ENCODE measurements at regions not wholly inside any gene's neighbourhood (a gene's known extent, or its start where the extent isn't known, plus 50 kb on each side); places are given as distances from the start of the nearest gene placed in this dataset.

DNA sequence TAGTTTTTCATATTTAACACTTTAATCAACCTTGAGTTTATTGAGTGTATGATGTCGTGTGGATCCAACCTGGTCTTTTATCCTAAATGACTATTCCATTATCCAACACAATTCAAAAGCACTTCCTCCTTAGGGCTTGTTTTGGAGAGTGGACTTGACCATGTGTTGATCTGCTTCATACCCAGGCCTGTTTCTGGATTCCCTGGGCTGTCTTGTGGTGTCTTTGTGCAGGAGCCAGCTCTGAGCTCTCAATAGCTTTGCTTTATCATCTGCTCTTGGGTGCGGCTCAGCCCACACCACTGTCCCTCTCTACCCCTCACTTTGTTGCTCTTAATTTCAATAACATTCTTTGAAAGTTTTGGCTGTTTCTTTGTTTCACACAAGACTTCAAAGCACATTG is 70.9 kb upstream of the CHST15 start:
- TF ChIP-seq EZH2 (IDR thresholded peaks at IDR 0.05) (no peak), SP1 (IDR thresholded peaks at IDR 0.05; ENCODE audit: low read depth) (no peak), POLR2A (IDR thresholded peaks at IDR 0.05; ENCODE audit: borderline replicate concordance, extremely low read depth, insufficient read depth, insufficient read length) (no peak)
- TF ChIP-seq, protein P1, sequence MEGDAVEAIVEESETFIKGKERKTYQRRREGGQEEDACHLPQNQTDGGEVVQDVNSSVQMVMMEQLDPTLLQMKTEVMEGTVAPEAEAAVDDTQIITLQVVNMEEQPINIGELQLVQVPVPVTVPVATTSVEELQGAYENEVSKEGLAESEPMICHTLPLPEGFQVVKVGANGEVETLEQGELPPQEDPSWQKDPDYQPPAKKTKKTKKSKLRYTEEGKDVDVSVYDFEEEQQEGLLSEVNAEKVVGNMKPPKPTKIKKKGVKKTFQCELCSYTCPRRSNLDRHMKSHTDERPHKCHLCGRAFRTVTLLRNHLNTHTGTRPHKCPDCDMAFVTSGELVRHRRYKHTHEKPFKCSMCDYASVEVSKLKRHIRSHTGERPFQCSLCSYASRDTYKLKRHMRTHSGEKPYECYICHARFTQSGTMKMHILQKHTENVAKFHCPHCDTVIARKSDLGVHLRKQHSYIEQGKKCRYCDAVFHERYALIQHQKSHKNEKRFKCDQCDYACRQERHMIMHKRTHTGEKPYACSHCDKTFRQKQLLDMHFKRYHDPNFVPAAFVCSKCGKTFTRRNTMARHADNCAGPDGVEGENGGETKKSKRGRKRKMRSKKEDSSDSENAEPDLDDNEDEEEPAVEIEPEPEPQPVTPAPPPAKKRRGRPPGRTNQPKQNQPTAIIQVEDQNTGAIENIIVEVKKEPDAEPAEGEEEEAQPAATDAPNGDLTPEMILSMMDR (IDR thresholded peaks at IDR 0.05 in 2 of 3, conservative IDR thresholded peaks at IDR 0.05 in 1 of 3; ENCODE audit: borderline replicate concordance in 1 of 3, insufficient read depth in 1 of 3, low read depth in 2 of 3, low read length in 2 of 3): no peak
